A673 (cell line): ENCODE measurements at regions not wholly inside any gene's neighbourhood (a gene's known extent, or its start where the extent isn't known, plus 50 kb on each side); places are given as distances from the start of the nearest gene placed in this dataset.

Experiments
- BruUV-seq: library from RNA; stranded (reverse); fragments of 400-500 nt; replicated peaks from 2 replicates; lab custom pipeline; 2021; lab: Mats Ljungman, UMichigan
- CTCF ChIA-PET: fragments of 300-600 bp; sonication (Branson Sonifier 250); formaldehyde crosslinking; loops from one replicate; lab custom pipeline; 2022; ENCODE audit warnings: antibody characterized with exemption; lab: Charles Lee
- POLR2A ChIA-PET: fragments of 300-600 bp; sonication (Branson Sonifier 250); formaldehyde crosslinking; loops from one replicate; lab custom pipeline; 2022; ENCODE audit warnings: antibody characterized with exemption; ENCODE audit not compliant: low non-redundant PET; lab: Charles Lee
- DNase-seq: peaks from one replicate; pipeline ENCODE4 v3.0.0-alpha.2; 2015; ENCODE audit warnings: low spot score
- H3K27ac ChIP-seq: fragments of 200-600 bp; sonication (generic); 2 replicates; pipeline ENCODE4 v1.5.1; 2016; ENCODE audit warnings: mixed run types, low read depth, mild to moderate bottlenecking, mixed read lengths, antibody characterized with exemption, low read length; ENCODE audit not compliant: poor library complexity, severe bottlenecking
- H3K27me3 ChIP-seq: fragments of 200-600 bp; sonication (generic); replicated peaks from 2 replicates; pipeline ENCODE4 v1.6.1; 2017; ENCODE audit warnings: mixed run types, low read depth, mild to moderate bottlenecking, mixed read lengths, antibody characterized with exemption, low read length; ENCODE audit not compliant: insufficient read depth, poor library complexity
- H3K36me3 ChIP-seq: fragments of 200-600 bp; sonication (generic); 2 replicates; pipeline ENCODE4 v1.6.1; 2016; ENCODE audit warnings: mixed run types, mild to moderate bottlenecking, mixed read lengths, antibody characterized with exemption, low read length; ENCODE audit not compliant: insufficient read depth, poor library complexity, severe bottlenecking
- H3K4me1 ChIP-seq: fragments of 200-600 bp; sonication (generic); 2 replicates; pipeline ENCODE4 v1.6.1; 2017; ENCODE audit warnings: mixed run types, mild to moderate bottlenecking, mixed read lengths, antibody characterized with exemption, low read length; ENCODE audit not compliant: insufficient read depth, poor library complexity, severe bottlenecking
- H3K4me3 ChIP-seq: fragments of 200-600 bp; sonication (generic); 2 replicates; pipeline ENCODE4 v1.5.1; 2016; ENCODE audit warnings: low read depth, mixed run types, mild to moderate bottlenecking, mixed read lengths, low read length; ENCODE audit not compliant: poor library complexity, severe bottlenecking
- H3K9me3 ChIP-seq: fragments of 200-600 bp; sonication (generic); 2 replicates; pipeline ENCODE4 v1.6.1; 2016; ENCODE audit warnings: mixed run types, low read depth, mild to moderate bottlenecking, mixed read lengths, antibody characterized with exemption, low read length; ENCODE audit not compliant: poor library complexity, severe bottlenecking
- CTCF ChIP-seq: fragments of 300-800, 200-600 bp; sonication (generic); conservative IDR thresholded peaks from 2 replicates; pipeline ENCODE4 v1.5.1; 2017; ENCODE audit warnings: low read depth, mild to moderate bottlenecking, antibody characterized with exemption, low read length, moderate library complexity, mixed read lengths
- EZH2 ChIP-seq: fragments of 200-600 bp; sonication (generic); IDR thresholded peaks from 2 replicates; pipeline ENCODE4 v1.6.1; 2017; ENCODE audit warnings: borderline replicate concordance, low read depth, mild to moderate bottlenecking, mixed read lengths, antibody characterized with exemption, low read length; ENCODE audit not compliant: poor library complexity, severe bottlenecking
- intact Hi-C: fragments of 100-400 bp; cut with micrococcal nuclease; formaldehyde crosslinking; loops from one replicate; pipeline ENCODE4 v1.10.0; 2022; ENCODE audit not compliant: unreplicated experiment

GRCh38 chr20:23156842-23157423 lies 70.8 kb upstream of the CD93 start:
- peaks cover 9% of the 10 kb centered on the region for H3K4me1 ChIP-seq
- ChIA-PET POLR2A (no interaction called here), CTCF (no interaction called here)
- H3K36me3 ChIP-seq: no peaks in the 10 kb centered on the region
- H3K4me3 ChIP-seq: no peak overlapping the region
- TF ChIP-seq EZH2 (no peak), CTCF (no peak)
- BruUV-seq: no TSS peak
- H3K27ac ChIP-seq: no peak overlapping the region
- no peaks in the 10 kb centered on the region for H3K9me3 ChIP-seq
- no peaks in the 10 kb centered on the region for H3K27me3 ChIP-seq
- DNase-seq: no peak
- intact Hi-C loops: no loop called here

GRCh38 chr20:23156170-23156841 lies 70.2 kb upstream of the CD93 start:
- no TSS peak for BruUV-seq
- no peak overlapping the region for H3K4me3 ChIP-seq
- no peaks in the 10 kb centered on the region for H3K9me3 ChIP-seq
- CTCF ChIA-PET: no interaction called here
- intact Hi-C loops: no loop called here
- H3K4me1 ChIP-seq: peaks cover 9% of the 10 kb centered on the region
- H3K27ac ChIP-seq: no peak overlapping the region
- POLR2A ChIA-PET: no interaction called here
- H3K36me3 ChIP-seq: no peaks in the 10 kb centered on the region
- H3K27me3 ChIP-seq: no peaks in the 10 kb centered on the region
- no peak for DNase-seq
- TF ChIP-seq EZH2: no peak
- no peak for TF ChIP-seq CTCF

- TF ChIP-seq CTCF: no peak
- TF ChIP-seq EZH2: no peak
- CTCF ChIA-PET: no interaction called here
- POLR2A ChIA-PET: no interaction called here
- H3K4me3 ChIP-seq: no peak overlapping the region
- no peaks in the 10 kb centered on the region for H3K9me3 ChIP-seq
- no peaks in the 10 kb centered on the region for H3K27me3 ChIP-seq
- no TSS peak for BruUV-seq
- DNase-seq: no peak
- no peaks in the 10 kb centered on the region for H3K36me3 ChIP-seq
- peaks cover 5% of the 10 kb centered on the region for H3K4me1 ChIP-seq
- H3K27ac ChIP-seq: no peak overlapping the region
- intact Hi-C loops: no loop called here
Observed at GRCh38 chr20:23155141-23155590, 69.0 kb upstream of the CD93 start.
